GM12873 (cell line): ENCODE measurements at regions not wholly inside any gene's neighbourhood (a gene's known extent, or its start where the extent isn't known, plus 50 kb on each side); places are given as distances from the start of the nearest gene placed in this dataset.

ENCODE experiments used
- TF ChIP-seq, protein P1 (sequence below): IDR thresholded peaks from 2 replicates; pipeline ENCODE4 v1.5.1; 2012; ENCODE audit warnings: low read depth, mild to moderate bottlenecking, moderate library complexity, low read length, control low read depth; ENCODE audit not compliant: insufficient read depth; ENCODE audit errors: missing control alignments

DNA sequence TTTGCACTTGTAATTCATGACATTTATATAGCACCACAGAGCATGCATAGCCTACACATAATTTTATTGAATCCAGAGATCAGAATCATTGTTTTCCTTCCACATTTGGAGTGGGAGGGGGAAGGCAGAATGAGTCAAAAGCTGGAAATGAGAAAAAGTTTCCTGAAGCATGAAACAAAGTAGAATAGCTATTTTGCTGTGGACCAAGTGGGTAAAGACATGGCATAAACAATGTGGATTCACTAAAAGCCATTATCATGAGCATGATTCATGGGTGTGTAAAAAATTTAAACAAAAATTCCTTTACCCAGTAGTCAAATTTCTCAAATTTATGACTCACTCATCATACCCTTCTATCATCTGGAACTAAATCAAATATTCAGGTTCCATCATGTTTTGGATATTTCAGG, 97.9 kb downstream of the YIPF5 start:
- TF ChIP-seq, protein P1, sequence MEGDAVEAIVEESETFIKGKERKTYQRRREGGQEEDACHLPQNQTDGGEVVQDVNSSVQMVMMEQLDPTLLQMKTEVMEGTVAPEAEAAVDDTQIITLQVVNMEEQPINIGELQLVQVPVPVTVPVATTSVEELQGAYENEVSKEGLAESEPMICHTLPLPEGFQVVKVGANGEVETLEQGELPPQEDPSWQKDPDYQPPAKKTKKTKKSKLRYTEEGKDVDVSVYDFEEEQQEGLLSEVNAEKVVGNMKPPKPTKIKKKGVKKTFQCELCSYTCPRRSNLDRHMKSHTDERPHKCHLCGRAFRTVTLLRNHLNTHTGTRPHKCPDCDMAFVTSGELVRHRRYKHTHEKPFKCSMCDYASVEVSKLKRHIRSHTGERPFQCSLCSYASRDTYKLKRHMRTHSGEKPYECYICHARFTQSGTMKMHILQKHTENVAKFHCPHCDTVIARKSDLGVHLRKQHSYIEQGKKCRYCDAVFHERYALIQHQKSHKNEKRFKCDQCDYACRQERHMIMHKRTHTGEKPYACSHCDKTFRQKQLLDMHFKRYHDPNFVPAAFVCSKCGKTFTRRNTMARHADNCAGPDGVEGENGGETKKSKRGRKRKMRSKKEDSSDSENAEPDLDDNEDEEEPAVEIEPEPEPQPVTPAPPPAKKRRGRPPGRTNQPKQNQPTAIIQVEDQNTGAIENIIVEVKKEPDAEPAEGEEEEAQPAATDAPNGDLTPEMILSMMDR: no peak

DNA sequence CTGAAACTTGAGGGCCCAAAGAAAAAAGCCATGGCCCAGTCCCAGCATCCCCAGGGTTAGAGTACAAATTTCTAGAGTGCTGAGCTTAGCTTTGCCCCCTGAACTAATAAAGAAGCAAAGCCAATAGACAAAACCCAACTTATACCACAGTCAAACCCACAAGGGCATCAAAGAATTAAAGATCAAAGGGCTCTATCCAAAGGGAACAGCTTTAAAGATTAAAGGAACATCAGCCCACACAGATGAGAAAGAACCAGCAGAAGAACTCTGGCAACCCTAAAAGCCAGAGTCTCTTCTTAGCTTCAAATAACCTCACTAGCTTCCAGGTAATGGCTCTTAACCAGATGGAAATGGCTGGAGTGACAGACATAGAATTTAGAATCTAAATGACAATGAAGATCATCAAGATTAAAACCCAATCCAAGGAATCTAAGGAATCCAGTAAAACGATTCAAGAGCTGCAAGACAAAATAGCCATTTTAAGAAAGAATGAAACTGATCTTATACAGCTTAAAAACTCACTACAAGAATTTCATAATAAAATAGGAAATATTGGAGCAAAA, 93.9 kb downstream of the YIPF5 start:
- TF ChIP-seq, protein P1: no peak

DNA sequence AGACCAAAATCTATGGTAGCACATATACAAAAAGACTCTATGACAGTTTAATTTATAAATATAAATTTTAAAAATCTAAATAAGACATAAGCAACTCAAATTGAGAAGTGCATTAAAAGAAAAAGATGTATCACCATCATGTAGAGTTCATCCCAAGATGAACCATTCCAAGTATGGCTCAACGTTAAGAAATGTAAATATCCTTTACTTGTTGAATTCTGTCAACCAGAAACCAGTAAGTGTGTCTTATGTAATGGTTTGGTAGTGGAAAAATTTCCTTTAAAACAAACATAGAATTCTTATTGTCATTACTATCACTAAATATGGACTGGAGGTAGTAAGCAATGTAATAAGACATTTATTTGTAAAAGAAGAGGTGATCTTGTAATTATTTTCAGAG, 87.3 kb downstream of the YIPF5 start:
- TF ChIP-seq, protein P1: no peak

DNA sequence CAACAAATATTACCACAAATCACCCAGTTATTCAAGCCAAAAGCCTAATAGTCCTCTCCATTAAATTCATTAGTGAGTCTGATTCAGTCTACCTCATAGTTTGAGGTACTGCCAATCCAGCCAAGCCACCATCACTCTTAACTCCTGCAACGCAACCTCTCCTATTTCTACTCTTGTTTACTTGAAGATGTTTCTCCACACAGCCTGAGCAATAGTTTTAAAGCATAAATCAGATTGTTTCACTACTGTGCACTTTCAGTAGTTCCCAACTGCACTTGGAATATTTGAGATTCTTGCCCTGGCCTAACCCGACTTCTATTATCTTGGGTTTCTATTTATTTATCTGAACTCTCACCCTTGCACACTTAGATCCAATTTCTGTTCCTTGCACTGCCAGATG, 85.5 kb downstream of the YIPF5 start:
- TF ChIP-seq, protein P1: no peak

DNA sequence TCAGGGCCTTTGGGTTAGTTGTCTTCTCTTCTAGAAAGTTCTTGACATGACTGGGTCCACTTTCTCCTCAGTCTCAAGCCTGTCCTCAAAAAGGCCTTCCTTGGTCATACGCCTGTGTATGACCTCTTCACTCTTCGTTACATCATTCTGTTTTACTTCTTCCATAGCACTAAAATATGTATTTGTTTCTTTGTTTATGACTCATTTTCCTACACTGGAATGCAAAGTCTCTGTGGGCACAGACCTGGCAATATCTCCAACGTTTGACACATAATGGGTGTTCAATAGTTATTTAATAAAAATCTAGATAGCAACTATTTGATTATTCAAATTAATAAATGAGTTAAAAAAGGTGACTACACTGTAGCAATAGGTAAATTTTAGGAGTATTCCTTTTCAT, 85.1 kb downstream of the YIPF5 start:
- TF ChIP-seq, protein P1: no peak

DNA sequence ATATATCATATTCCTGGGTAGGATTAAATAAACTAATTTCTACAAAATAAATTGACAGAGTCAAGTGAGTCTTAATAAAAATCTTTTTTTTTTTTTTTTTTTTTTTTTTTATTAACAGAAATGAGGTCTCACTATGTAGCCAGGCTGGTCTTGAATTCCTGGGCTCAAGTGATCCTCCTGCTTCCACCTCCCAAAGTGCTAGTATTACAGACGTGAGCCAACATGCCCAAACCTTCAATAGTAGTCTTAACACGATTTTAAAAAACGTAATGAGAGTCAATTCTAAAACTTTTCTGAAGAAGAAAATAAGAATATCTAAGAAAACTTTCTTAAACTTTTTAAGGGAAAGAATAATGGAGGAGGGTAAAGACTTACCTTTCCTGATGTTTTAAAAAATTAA, 84.2 kb downstream of the YIPF5 start:
- TF ChIP-seq, protein P1: no peak

DNA sequence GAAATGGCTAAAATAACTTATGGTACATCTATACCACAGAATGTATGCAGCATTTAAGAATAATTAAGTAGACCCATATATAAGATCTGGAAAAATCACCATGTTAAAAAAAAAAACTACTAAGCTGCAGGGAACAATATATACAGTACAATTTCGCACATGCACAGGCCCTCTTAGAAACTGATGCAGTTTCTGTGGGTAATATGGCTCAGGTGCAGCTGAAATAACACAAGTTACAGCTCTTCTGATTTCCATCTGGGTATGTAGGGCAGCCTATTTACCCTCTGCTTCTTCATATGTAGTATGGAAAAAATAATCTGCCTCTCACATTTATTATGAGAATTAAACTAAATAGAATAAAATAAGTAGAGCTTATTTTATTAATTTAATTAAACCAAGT, 82.9 kb downstream of the YIPF5 start:
- TF ChIP-seq, protein P1: no peak
